Hepatocyte (in vitro differentiated cells): ENCODE measurements at regions not wholly inside any gene's neighbourhood (a gene's known extent, or its start where the extent isn't known, plus 50 kb on each side); places are given as distances from the start of the nearest gene placed in this dataset.

Source experiments
- DNase-seq: peaks from one replicate; pipeline ENCODE4 v3.0.0-alpha.2; 2016; ENCODE audit warnings: low spot score
- H2AFZ ChIP-seq: fragments of 200-600 bp; sonication (generic); 2 replicates; pipeline ENCODE4 v1.6.0; 2016; ENCODE audit warnings: antibody characterized with exemption, mild to moderate bottlenecking
- H3K27ac ChIP-seq: fragments of 200-600 bp; sonication (generic); 2 replicates; pipeline ENCODE4 v1.5.1; 2016; ENCODE audit warnings: mild to moderate bottlenecking
- H3K27me3 ChIP-seq: fragments of 200-600 bp; sonication (generic); 2 replicates; pipeline ENCODE4 v1.6.1; 2016
- H3K36me3 ChIP-seq: fragments of 200-600 bp; sonication (generic); replicated peaks from 2 replicates; pipeline ENCODE4 v1.5.1; 2016; ENCODE audit warnings: low read depth; ENCODE audit not compliant: insufficient read depth
- H3K4me1 ChIP-seq: fragments of 200-600 bp; sonication (generic); 2 replicates; pipeline ENCODE4 v1.5.1; 2016; ENCODE audit warnings: mild to moderate bottlenecking, moderate library complexity; ENCODE audit not compliant: insufficient read depth
- H3K4me2 ChIP-seq: fragments of 200-600 bp; sonication (generic); 2 replicates; pipeline ENCODE4 v1.6.0; 2016
- H3K4me3 ChIP-seq: fragments of 200-600 bp; sonication (generic); 2 replicates; pipeline ENCODE4 v1.5.1; 2016; ENCODE audit warnings: mild to moderate bottlenecking
- H3K79me2 ChIP-seq: fragments of 200-600 bp; sonication (generic); 2 replicates; pipeline ENCODE4 v1.6.0; 2017; ENCODE audit warnings: mild to moderate bottlenecking
- H3K9me2 ChIP-seq: fragments of 200-600 bp; sonication (generic); replicated peaks from 2 replicates; pipeline ENCODE4 v1.6.0; 2017; ENCODE audit warnings: mild to moderate bottlenecking; ENCODE audit not compliant: insufficient read depth
- H3K9me3 ChIP-seq: fragments of 200-600 bp; sonication (generic); 2 replicates; pipeline ENCODE4 v1.5.1; 2016; ENCODE audit warnings: low read depth, mild to moderate bottlenecking
- H4K20me1 ChIP-seq: fragments of 200-600 bp; sonication (generic); 2 replicates; pipeline ENCODE4 v1.6.0; 2016; ENCODE audit warnings: mild to moderate bottlenecking; ENCODE audit not compliant: insufficient read depth, poor library complexity, severe bottlenecking
- CTCF ChIP-seq: fragments of 200-600 bp; sonication (generic); IDR thresholded peaks from 2 replicates; pipeline ENCODE4 v1.5.1; 2016; ENCODE audit warnings: antibody characterized with exemption, mild to moderate bottlenecking; ENCODE audit not compliant: poor library complexity
- EZH2 ChIP-seq: fragments of 200-600 bp; sonication (generic); IDR thresholded peaks from 2 replicates; pipeline ENCODE4 v1.6.1; 2016; ENCODE audit warnings: antibody characterized with exemption, mild to moderate bottlenecking, borderline replicate concordance
- EZH2phosphoT487 ChIP-seq: fragments of 200-600 bp; sonication (generic); IDR thresholded peaks from one replicate; pipeline ENCODE4 v1.6.1; 2018; ENCODE audit warnings: antibody characterized with exemption, mild to moderate bottlenecking, low read depth, moderate library complexity; ENCODE audit not compliant: unreplicated experiment, severe bottlenecking
- WGBS: methylation state at CpG from one replicate; pipeline ENCODE4 v1.1.6; 2016; ENCODE audit warnings: low lambda C conversion rate; ENCODE audit errors: missing lambda C conversion rate; 5-methylcytosine and 5-hydroxymethylcytosine counted together

- no peak overlapping the region for H2AFZ ChIP-seq
- no peak for DNase-seq
- WGBS: 82% methylated on average over 14 of the region's 14 CpGs
Measured at GRCh38 chr1:47676311-47677054, 238.6 kb downstream of the FOXD2 start.

GRCh38 chr1:47677241-47677940 is 239.5 kb downstream of the FOXD2 start:
- H3K4me3 ChIP-seq: no peak overlapping the region
- H3K27me3 ChIP-seq: no peaks in the 10 kb centered on the region
- DNase-seq: no peak
- no peak overlapping the region for H3K4me2 ChIP-seq
- no peak overlapping the region for H3K27ac ChIP-seq
- H4K20me1 ChIP-seq: no peaks in the 10 kb centered on the region
- WGBS: 76% methylated on average over 24 of the region's 24 CpGs
- no peaks in the 10 kb centered on the region for H3K36me3 ChIP-seq
- H3K4me1 ChIP-seq: no peaks in the 10 kb centered on the region
- no peak for TF ChIP-seq EZH2phosphoT487
- no peak for TF ChIP-seq CTCF
- TF ChIP-seq EZH2: no peak
- H3K79me2 ChIP-seq: no peaks in the 10 kb centered on the region
- H3K9me3 ChIP-seq: no peaks in the 10 kb centered on the region
- H3K9me2 ChIP-seq: no peaks in the 10 kb centered on the region
- no peak overlapping the region for H2AFZ ChIP-seq

More at GRCh38 chr1:47676311-47677054, 238.6 kb downstream of the FOXD2 start:
- Histone ChIP-seq H4K20me1 (no peaks in the 10 kb centered on the region), H3K27ac (no peak overlapping the region), H3K36me3 (no peaks in the 10 kb centered on the region), H3K4me1 (no peaks in the 10 kb centered on the region), H3K9me2 (no peaks in the 10 kb centered on the region), H3K4me2 (no peak overlapping the region), H3K4me3 (no peak overlapping the region), H3K9me3 (no peaks in the 10 kb centered on the region), H3K79me2 (no peaks in the 10 kb centered on the region), H3K27me3 (no peaks in the 10 kb centered on the region)
- TF ChIP-seq EZH2phosphoT487: no peak
- TF ChIP-seq EZH2: no peak
- TF ChIP-seq CTCF: no peak

GRCh38 chr1:47678464-47678980 is 240.7 kb downstream of the FOXD2 start:
- Histone ChIP-seq H3K27me3 (no peaks in the 10 kb centered on the region), H3K79me2 (no peaks in the 10 kb centered on the region), H4K20me1 (no peaks in the 10 kb centered on the region), H3K9me3 (no peaks in the 10 kb centered on the region), H2AFZ (no peak overlapping the region), H3K4me2 (no peak overlapping the region), H3K4me3 (no peak overlapping the region), H3K27ac (no peak overlapping the region), H3K9me2 (no peaks in the 10 kb centered on the region), H3K36me3 (no peaks in the 10 kb centered on the region), H3K4me1 (no peaks in the 10 kb centered on the region)
- no peak for DNase-seq
- 92% methylated on average over 4 of the region's 4 CpGs for WGBS
- TF ChIP-seq CTCF (no peak), EZH2 (no peak), EZH2phosphoT487 (no peak)
